ENCODE measurements at regions not wholly inside any gene's neighbourhood (a gene's known extent, or its start where the extent isn't known, plus 50 kb on each side); places are given as distances from the start of the nearest gene placed in this dataset.

GRCh38 chr4:11730545-11730944 is 301.9 kb upstream of the HS3ST1 start:
- no peaks in the 10 kb centered on the region for H3K36me3 Mint-ChIP-seq
- no peak for DNase-seq

GRCh38 chr4:11729548-11729947 is 300.9 kb upstream of the HS3ST1 start:
- intact Hi-C loops (cut with micrococcal nuclease): loop anchor here in 1 of 2 donors (10.0 kb wide), 1 partner anchor 1145 kb away; no protein-coding TSS in a partner anchor
- Histone ChIP-seq H2AFZ (ENCODE audit: insufficient read depth, low read depth, low read length, poor library complexity, severe bottlenecking) (no peak overlapping the region), H3K27ac (ENCODE audit: low read depth in 1 of 2, low read length in 2 of 2) (no peak overlapping the region), H3K9me3 (replicated peaks in 1 of 2; ENCODE audit: control insufficient read depth in 1 of 2, insufficient read depth in 1 of 2, low read length in 2 of 2) (no peaks in the 10 kb centered on the region), H3K79me2 (ENCODE audit: insufficient read depth, low read length) (no peaks in the 10 kb centered on the region), H3K4me2 (replicated peaks; ENCODE audit: extremely low read depth, low read length, poor library complexity, severe bottlenecking) (no peak overlapping the region), H4K20me1 (ENCODE audit: insufficient read depth, low read length) (no peaks in the 10 kb centered on the region), H3K36me3 (replicated peaks in 1 of 2; ENCODE audit: control insufficient read depth in 1 of 2, insufficient read depth in 2 of 2, low read length in 2 of 2) (no peaks in the 10 kb centered on the region), H3K27me3 (ENCODE audit: control insufficient read depth in 2 of 2, insufficient read depth in 2 of 2, low read length in 2 of 2) (no peaks in the 10 kb centered on the region), H3K9ac (ENCODE audit: insufficient read depth, low read length, poor library complexity, severe bottlenecking) (no peak overlapping the region), H3K4me1 (ENCODE audit: control insufficient read depth in 1 of 2, insufficient read depth in 2 of 2, low read length in 2 of 2) (no peaks in the 10 kb centered on the region), H3K4me3 (replicated peaks in 1 of 3; ENCODE audit: low read depth in 2 of 3, low read length in 3 of 3) (no peak overlapping the region)
- H3K36me3 Mint-ChIP-seq: no peaks in the 10 kb centered on the region
- H3K27ac Mint-ChIP-seq: no peak overlapping the region
- WGBS (ENCODE audit: insufficient coverage): no CpG with 5 or more reads among the region's 1 CpG
- no peak for DNase-seq
- TF ChIP-seq CTCF (IDR thresholded peaks at IDR 0.05): no peak
- H3K27me3 Mint-ChIP-seq (ENCODE audit: low read depth in 3 of 3): no peaks in the 10 kb centered on the region
- peaks cover 0 to 2% (median 0%) of the 10 kb centered on the region in 7 donors for H3K9me3 Mint-ChIP-seq
- no peaks in the 10 kb centered on the region for H3K4me1 Mint-ChIP-seq
- H3K4me3 Mint-ChIP-seq: no peak overlapping the region

More at GRCh38 chr4:11730545-11730944, 301.9 kb upstream of the HS3ST1 start:
- no peaks in the 10 kb centered on the region for H3K4me1 Mint-ChIP-seq
- no peak overlapping the region for H3K4me3 Mint-ChIP-seq
- Histone ChIP-seq H4K20me1 (ENCODE audit: insufficient read depth, low read length) (no peaks in the 10 kb centered on the region), H3K4me3 (replicated peaks in 1 of 3; ENCODE audit: low read depth in 2 of 3, low read length in 3 of 3) (no peak overlapping the region), H3K9me3 (replicated peaks in 1 of 2; ENCODE audit: control insufficient read depth in 1 of 2, insufficient read depth in 1 of 2, low read length in 2 of 2) (no peaks in the 10 kb centered on the region), H3K27me3 (ENCODE audit: control insufficient read depth in 2 of 2, insufficient read depth in 2 of 2, low read length in 2 of 2) (no peaks in the 10 kb centered on the region), H3K36me3 (replicated peaks in 1 of 2; ENCODE audit: control insufficient read depth in 1 of 2, insufficient read depth in 2 of 2, low read length in 2 of 2) (no peaks in the 10 kb centered on the region), H3K4me2 (replicated peaks; ENCODE audit: extremely low read depth, low read length, poor library complexity, severe bottlenecking) (no peak overlapping the region), H3K79me2 (ENCODE audit: insufficient read depth, low read length) (no peaks in the 10 kb centered on the region), H3K4me1 (ENCODE audit: control insufficient read depth in 1 of 2, insufficient read depth in 2 of 2, low read length in 2 of 2) (no peaks in the 10 kb centered on the region), H3K27ac (ENCODE audit: low read depth in 1 of 2, low read length in 2 of 2) (no peak overlapping the region), H3K9ac (ENCODE audit: insufficient read depth, low read length, poor library complexity, severe bottlenecking) (no peak overlapping the region), H2AFZ (ENCODE audit: insufficient read depth, low read depth, low read length, poor library complexity, severe bottlenecking) (no peak overlapping the region)
- H3K9me3 Mint-ChIP-seq: peaks cover 0 to 2% (median 0%) of the 10 kb centered on the region in 7 donors
- intact Hi-C loops (cut with micrococcal nuclease): no loop called here
- H3K27me3 Mint-ChIP-seq (ENCODE audit: low read depth in 3 of 3): no peaks in the 10 kb centered on the region
- H3K27ac Mint-ChIP-seq: no peak overlapping the region
- 71% methylated on average over 1 of the region's 1 CpG for WGBS (ENCODE audit: insufficient coverage)
- no peak for TF ChIP-seq CTCF (IDR thresholded peaks at IDR 0.05)
